GM19025 (cell line): ENCODE measurements at regions not wholly inside any gene's neighbourhood (a gene's known extent, or its start where the extent isn't known, plus 50 kb on each side); places are given as distances from the start of the nearest gene placed in this dataset.

Experiments
- ATAC-seq: cut with Tn5 transposase; IDR thresholded peaks from one replicate; pipeline ENCODE4 v1.9.1; 2021; ENCODE audit warnings: mild to moderate bottlenecking, low read depth, moderate library complexity; ENCODE audit not compliant: unreplicated experiment

DNA sequence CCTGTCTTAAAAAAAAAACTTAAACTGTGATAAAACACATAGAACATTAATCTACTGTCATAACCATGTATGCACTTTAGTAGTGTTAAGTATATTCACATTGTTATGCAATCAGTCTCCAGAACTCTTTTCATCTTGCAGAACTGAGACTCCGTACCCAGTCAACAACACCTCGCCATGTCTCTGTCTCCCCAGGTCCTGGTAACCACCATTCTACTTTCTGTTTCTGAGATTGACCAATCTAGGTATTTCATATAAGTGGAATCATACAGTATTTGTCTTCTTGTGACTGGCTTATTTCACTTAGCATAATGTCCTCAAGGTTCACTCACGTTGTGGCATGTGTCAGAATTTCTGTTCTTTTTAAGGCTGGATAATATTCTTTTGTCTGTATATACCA lies 290.8 kb upstream of the CXCR4 start:
- no peak for ATAC-seq

DNA sequence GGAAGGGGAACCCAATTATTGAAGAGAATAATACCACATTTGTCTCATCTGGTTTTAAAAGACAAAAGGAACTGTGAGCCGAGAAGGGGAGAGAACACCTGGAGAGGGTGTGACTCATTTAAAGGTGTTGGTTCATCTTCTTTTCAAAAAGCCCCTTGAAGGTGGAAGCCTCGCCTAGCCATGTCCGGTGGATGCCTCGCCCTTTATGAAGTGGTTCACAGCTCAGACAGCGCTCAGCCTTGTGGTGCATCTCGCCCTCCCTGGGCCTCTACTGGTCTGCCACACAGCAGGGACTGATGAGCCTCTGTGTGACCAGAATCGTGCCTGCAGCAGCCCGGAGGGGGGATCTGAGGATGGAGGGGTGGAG lies 290.0 kb upstream of the CXCR4 start:
- ATAC-seq: no peak

DNA sequence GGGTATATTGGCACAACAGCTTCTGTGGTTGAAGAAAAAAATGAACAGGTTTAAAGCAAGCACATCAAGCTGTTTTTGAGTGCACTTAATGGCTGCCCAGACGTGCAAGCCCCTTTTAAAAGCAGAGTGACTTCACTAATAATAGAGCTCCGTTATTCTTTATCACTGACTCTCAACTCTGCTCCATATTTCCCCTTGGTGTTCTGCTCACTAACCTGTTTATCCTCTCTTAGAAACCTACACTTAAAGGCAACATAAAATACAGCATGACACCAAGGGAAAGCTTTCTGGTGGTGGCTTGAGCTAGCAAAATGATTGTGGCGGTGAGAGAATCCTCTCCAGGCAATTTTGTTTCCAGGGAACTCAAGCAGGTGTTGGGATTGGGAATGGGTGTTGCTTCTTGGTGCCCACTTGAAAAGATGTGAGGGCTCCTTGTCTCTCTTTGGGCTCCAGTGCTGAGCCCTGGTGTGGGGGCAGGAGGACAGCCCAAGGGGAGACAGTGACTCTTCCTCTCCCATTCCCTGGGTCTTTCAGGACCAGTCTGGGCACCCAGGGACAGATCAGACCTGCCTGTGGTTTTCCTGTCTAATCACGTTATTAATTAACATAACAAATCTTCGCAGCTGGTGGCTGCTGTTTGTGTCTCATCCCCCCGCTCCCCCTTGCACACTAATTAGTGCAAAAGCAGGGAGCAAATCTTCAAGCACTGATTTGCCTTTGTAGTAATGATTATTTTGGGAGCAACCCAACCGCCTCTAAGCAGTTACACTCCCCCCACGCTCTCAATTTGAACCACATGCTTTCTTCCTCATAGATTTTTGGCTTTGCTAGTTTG lies 289.4 kb upstream of the CXCR4 start:
- no peak for ATAC-seq

DNA sequence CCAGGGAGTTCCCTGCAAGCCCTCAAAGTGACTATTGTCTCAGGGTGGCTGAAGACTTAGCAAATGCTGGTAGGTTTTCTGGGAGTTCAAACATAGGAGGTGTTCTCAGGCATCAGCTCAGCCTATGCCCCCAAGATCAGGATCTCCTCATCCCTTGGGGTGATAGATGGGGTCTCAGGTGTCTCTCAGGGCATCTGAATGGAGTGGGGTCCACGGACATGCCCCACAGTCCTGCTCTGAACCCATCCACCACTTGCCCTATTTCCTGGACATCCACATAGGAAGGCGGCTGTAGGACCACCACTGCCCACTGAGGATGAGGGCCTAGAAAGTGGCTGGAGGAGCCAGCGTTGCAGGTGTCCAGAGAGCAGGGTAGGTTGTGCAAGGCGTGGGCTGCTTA lies 287.0 kb upstream of the CXCR4 start:
- ATAC-seq: no peak

DNA sequence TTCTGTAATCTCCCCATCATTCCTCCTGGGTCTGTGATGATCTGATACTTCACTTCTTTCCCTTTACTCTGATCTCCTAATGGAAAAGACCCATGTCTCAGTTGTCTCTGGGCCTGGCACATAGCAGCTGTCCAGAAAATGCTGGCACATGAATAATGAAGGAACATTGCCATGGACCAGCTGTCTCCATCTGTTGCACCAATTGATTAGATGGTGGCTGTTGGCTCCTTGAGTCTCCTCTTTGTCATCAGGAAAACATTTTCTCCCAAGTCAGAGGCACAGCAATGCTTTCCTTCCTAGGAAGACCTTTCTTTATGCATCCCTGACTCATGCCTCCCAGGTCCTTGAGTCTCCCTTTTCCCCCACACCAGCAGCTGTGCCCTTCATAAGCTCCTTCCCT lies 286.2 kb upstream of the CXCR4 start:
- ATAC-seq: no peak

DNA sequence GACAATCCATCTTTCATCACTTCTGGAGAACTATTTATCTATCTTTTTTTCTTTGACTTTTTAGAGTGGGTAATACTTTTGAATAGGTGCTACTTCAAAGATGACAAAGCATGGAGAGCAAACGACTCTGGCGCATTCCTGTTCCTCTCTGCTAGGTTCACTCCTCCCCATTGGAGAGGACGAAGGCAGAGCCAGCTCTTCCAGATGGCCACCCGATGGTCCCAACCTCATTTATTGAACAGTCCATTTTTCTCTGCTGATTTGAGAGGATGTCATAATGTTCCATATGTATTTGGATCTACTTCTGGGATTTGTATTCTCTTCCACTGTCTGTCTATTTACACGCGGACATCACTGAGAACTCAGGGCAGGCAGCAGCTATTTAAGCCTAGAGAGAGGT lies 284.3 kb upstream of the CXCR4 start:
- no peak for ATAC-seq

DNA sequence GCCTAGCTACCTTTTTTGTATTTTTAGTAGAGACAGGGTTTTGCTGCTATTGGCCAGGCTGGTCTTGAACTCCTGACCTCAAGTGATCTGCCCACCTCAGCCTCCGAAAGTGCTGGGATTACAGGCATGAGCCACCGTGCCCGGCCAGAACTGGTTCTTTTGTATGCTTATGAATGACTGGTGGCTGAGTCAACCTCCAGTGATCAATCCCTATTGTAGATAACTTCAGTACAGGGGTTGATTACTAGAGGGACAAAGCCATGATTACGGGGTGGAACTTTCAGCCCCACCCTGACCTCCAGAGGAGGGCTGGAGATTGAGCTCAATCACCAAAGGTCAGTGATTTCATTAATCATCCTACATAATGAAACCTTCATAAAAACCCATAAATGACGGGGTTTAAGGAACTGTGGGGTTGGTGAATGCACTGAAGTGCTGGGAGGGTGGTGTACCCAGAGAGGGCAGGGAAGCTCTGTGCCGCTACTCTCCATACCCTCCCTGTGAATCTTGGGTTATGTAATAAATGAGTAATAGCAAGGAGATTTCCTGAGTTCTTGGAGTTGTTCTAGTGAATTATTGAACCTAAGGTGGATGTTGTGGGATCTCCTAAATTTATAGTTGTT lies 281.8 kb upstream of the CXCR4 start:
- ATAC-seq: no peak

DNA sequence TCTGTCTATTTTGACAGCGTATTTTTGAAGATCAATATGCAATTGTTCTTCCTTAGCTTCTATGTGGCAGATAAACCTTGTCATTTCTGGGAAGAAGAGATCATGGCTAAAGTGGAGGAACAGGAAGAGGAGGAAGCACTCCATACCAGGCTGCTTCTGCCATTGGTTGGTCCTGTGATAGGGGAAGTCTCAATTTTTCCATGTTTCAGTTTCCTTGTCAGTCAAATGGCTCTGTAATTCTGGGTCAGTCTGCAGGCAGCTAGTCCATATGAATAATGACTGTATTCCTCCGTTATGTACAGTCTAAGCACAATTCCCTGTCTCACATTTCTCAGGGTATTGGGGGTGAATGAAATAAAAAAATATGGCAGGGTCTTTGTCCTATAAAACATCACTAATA lies 277.6 kb upstream of the CXCR4 start:
- ATAC-seq: no peak

DNA sequence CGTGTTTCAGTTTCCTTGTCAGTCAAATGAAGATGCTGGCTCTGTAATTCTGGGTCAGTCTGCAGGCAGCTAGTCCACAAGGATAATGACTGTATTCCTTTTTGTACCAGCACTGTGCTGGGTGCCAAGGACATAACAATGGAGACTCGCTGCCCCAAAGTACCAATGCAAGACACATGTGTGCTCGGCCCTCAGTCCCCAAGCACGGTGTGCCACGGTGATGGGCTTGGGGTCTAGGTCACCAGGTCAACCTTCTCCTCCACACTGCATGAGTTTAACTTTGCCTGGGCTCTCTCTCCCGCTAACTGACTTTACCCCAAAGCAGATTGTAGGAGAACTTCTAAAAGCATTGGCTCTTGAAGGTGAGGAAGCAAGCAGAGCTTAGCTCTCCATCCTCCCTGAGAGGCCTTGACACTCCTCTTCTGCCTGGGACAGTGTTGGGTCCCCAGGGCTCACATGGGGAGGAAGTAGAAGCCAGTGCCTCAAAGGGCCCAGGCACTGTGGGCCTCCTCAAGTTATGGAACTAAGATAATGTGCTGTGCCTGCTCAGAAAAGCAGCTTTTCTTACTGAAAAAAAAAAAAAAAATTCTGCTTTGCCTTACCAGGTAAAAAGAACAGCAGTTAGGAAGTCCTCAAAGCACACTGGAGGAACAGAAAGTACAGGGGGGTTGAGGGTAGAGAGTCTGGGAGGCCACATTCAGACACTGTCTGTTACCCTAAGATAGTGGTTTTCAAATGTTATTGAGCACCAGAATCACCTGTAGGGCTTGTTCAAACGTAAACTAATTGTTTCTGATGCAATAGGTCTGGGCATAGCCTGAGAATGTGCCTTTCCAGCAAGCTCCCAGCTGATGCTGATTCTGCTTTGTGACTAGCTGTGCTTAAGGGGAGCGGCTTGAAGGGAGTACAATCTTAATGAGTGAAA lies 276.4 kb upstream of the CXCR4 start:
- ATAC-seq: peak; percentile 46

DNA sequence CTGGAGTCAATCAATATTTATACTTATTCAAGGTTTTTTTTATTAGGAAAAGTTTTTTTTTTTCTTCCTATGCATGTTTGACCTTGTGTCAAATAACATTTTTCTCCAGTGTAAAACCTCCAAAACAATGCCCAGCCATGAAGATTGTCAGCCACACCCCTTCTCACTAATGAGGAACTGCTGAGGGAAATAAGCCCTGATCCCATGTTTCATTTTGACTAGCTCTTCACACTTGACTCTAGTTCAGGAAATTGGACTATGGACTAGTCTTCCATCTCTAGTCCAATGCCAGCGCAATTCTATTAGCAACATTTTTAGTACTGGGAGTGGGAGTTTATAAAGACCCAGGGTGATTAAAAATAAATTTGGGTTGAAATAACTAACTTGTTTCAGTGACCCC lies 275.6 kb upstream of the CXCR4 start:
- no peak for ATAC-seq

DNA sequence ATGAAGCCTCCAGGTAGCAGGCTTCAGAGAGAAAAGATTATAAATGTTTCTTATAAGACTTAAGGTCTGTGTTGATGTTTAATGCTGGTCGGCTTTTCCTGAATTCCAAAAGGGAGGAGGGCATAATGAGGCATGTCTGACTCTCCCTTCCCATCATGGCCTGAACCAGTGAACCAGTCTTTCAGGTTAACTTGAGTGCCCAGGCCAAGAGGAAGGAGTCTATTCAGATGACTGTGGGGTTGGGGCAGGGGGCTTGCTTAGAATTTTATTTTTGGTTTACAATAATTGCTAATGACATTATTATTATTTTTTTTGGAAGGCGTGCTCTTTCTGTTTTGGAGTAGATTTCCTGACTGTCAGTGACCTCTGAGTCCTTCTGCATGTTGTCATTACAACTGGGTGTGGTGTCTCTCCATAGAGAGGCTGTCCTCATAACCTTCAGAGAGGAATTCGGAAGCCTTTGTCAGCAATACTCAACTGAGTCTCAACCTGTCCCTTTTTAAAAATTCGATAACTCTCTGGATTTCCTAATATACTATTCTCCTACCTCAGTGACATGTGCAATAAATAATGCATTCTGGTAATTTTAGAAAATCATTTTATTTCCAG lies 275.1 kb upstream of the CXCR4 start:
- ATAC-seq: no peak

DNA sequence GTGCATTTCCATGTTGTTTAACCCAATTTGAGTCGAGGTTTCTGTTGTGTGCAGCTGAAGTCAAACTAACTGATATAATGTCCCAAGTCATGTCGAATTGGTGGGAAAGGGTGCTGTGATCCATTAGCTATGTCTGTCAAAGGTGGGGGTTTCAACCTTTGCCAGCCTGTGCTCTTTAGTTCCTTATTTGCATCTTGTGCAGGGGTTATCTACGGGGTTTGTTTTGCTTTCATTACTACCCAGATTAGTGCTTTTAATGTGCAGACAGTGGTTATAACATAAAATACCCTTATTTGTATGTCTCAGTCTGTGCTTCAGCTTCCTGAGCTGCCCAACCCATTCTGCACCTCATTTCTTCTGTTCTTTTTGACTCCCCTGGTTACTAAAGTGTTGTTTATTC lies 271.9 kb upstream of the CXCR4 start:
- ATAC-seq: peak; percentile 76

DNA sequence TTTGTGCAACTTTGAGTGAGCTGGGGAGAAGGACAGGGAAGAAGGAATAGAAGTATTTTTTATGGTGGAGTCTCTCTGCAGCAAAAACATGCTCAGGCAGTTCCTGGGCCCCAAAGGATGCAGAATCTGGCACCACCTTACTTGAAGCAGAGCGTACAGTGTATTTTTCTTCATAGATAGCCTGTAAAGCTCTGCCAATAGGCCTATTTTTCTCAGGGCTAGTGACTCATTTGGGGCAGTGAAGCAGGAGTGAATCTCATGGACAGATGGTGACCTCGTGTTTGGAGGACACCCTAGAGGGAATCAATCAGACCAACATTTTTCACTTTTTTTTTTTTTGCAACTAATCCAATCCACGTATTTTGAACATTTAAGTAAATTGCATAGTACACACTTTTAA lies 268.1 kb upstream of the CXCR4 start:
- no peak for ATAC-seq

DNA sequence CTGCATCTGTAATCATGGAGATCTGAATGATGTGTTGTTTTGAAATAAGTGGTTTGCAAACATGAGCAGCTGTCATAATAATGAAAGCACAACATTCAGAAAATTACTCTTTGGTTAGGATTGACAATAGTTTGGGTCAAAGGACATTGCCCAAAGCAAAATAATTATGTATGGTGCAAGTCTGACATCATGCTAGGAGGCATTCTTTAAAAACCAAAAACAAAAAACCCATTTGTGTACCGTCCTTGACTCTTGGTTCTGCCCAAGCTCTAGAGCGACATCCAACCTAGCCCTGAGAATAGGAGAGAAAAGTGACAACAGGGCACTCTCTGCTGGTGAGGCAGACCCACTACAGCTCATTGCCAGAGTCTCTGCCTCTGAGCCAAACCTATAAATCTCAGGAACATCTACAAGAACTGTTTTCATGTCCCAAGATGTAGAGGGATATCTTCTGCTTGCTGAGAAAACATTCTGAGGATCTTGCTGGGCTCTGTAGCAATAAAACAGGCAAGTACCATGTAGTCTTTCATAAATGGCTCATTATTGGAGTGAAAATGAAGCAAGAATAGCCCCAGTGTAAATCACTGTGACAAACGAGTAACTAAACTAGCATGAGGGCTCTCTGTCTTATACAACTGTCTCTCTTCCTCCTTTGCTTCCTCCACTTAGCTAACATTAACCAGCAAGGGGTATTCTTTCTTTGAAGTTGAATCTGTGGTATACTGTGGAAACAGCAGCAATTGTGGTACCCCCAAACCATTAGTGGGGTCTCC lies 266.8 kb upstream of the CXCR4 start:
- peak; percentile 34 for ATAC-seq

DNA sequence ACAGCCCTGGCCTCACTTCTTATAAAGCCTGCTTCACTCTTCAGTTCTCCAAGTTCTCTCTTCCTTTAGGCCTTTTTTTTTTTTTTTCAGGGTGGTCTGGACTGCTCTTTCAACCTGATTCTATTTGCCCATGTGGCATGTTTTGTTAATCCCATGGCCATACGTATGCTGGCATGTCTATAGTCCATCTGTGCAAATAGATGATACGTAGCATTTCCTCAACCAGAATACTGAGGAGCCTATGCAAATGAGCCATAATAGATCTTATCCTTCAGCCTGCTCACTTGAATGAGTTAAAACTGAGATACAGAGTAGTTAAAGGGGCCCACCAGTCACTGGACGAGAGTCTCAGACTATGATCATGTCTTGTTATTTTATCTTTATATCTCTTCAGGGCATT lies 265.2 kb upstream of the CXCR4 start:
- no peak for ATAC-seq

DNA sequence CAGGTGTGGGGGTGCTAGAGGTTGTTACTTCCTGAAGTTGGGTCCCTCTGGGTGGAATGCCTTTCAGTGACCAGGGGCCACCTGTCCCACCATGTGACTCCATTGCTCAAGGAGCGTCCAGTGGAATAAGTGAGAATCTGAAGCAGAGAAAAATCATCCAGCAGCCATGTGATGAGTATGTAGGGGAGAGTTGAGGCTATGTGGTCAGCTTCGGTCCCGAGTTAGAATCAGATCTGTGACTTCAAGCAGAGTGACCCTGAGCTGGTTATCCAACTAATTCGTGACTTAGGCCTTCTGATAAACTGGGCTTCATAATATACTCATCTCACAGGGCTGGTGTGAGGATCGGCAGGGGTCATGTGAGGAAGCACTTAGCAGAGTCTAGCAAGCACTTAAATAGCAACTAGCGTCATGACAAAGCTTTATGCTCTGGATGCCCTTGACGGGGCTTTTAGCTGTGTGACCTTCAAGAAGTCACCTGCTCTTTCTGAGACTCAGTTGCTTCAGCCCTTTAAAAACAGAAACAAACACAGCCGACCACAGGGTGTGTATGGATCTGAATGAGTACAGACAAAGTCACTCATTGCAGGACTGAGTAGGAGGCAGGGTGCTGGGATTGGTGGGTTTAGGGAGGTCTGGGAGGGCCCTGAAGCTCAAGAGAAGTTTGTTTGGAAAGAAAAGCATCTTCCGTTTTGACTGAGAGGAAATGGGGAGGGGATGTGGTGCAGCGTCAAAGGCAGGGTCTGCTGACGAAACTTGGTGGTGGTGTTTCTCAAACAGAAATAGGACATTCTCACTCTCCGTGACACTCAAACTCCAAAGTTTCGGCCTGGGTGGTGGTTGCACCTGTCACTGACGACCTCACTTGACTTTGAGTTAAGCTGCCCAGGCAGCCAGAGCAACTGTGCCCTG lies 264.0 kb upstream of the CXCR4 start:
- peak; percentile 76 for ATAC-seq

DNA sequence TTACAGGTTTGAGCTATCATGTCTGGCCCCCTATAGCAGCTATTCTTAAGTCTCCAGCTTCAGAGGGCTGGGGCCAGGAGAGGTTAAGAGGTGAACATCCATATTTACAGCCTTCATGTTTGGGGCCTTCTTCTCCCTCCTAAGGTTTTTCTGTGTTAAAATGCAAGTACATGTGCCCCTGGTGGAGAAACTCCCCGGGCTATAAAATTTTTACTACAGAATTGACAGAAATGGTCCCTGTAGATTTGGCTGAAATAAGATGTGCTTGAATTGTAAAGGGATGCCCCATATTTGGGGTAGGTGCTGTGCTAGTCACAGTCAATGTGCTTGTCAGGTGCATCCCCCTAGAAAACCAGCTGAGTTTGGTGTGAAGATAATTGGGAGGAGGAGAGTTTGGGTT lies 263.3 kb upstream of the CXCR4 start:
- ATAC-seq: no peak

DNA sequence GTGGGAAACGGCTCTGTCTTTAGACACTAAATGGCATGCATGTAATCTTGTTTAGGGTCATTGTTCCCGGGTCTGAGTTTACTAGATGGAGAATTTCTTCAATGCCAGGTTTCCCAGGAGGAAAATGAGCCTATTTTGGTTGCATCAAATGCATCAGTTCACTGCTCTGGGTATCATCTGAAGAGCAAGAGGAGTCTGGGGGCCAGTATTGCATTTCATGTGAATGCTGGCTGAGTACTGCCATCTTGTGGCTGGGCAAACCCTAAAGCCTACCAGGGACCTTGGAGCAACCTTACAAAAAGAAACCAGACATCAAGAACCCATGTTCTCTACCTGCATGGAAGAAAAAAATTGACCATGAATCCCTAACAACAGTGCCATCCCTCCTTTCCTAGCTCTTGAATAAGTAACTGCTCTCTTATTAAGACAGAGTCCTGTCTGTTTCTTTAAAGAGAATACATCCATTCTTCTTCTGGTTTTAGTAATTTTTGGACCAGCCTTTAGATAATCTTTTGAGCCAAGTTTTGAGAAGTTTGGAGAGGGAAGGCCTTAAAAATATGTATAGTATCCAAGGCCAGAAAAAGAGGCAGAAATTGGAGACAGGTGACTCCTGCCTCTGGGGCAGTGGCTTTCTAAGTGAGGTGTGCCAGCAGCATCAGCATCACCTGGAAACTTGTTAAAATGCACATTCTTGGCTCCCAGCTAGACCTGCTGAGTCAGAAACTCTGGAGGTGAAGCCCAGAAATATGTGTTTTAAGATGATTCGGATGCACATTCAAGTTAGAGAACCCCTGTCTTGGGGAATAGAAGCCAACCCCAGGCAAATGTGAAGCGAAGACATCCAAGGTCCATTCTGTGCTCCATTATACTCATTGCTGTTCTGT lies 261.0 kb upstream of the CXCR4 start:
- no peak for ATAC-seq
